Activated CD4-positive, alpha-beta T cell treated with anti-CD3 and anti-CD28 coated beads for 24 hours (primary cell): ENCODE measurements at regions not wholly inside any gene's neighbourhood (a gene's known extent, or its start where the extent isn't known, plus 50 kb on each side); places are given as distances from the start of the nearest gene placed in this dataset.
"Not testable (repeated sequence)": the region's sequence is repeated elsewhere in the genome, so short reads cannot be mapped to it uniquely, and the experiment has no call there.

ENCODE experiments used
- DNase-seq, 2 donors: peaks; one replicate each; pipeline ENCODE4 v3.0.0-alpha.2; 2020; ENCODE audit warnings: low read depth in 2 of 2

DNA sequence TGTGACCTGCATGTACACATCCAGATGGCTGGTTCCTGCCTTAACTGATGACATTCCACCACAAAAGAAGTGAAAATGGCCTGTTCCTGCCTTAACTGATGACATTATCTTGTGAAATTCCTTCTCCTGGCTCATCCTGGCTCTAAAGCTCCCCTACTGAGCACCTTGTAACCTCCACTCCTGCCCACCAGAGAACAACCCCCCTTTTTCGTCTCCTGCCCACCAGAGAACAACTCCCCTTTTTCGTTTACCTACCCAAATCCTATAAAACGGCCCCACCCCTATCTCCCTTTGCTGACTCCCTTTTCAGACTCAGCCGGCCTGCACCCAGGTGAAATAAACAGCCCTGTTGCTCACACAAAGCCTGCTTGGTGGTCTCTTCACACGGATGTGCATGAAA is 212.2 kb downstream of the KITLG start:
- DNase-seq, result not testable (repeated sequence)

DNA sequence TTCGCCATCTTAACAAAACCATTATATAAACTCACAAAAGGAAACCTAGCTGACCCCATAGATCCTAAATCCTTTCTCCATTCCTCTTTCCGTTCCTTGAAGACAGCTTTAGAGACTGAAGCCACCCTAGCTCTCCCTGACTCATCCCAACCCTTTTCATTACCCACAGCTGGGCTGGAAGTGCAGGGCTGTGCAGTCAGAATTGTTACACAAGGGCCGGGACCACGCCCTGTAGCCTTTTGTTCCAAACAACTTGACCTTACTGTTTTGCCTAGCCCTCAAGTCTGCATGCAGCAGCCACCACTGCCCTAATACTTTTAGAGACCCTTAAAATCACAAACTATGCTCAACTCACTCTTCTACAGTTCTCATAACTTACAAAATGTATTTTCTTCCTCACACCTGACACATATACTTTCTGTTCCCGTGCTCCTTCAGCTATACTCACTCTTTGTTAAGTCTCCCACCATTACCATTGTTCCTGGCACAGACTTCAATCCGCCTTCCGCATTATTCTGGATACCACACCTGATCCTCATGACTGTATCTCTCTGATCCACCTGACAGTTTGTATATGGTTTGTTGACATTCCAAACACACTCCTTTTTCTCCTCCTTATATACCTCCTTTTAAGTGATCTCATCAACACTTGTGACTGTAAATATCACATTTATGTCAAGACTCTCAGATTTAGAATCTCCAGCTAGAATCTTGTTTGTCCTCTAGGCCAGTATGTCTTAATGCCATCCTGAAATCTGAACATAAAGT is 208.7 kb downstream of the KITLG start:
- DNase-seq, result no peak

DNA sequence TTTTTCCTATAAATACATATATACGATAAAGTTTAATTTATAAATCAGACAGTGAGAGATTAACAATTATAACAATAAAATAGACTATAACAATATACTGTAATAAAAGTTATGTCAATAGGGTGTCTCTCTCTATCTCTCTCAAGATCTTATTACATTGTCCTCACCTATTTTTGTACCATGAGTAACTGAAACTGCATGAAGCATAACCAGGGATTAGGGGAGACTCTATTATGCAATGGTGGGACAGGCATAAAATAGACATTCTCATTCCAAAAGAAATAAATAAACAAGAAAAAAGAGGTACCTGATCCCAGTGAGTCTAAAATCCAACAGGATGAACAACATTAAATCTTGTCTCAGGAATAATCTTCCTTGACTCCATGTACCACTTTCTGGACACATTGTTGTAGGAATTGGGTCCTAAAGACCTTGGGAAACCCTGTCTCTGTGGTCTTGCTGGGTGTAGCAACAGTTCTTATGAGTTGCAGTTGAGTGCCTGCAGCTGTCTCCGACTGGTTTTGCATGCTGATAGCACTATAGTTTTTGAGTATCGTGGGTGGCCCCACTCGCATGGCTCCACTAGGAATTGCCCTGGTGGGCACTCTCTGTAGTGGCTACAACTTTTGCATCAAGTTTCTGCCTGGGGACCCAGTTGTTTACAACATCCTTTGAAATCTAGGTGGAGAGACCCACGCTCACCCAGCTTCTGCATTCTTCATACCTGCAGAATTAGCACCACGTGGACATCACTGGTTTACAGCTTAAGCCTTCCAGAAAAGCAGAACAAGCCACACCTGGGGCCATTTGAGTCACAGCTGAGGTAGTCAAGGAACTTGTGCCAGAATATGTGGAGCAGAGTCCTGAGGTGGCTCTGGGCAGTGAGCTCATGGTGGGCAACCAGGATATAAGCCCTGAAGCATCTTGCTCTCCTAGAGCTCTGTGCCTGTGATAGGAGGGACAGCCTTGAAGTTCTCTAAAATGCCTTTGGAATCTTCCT is 204.7 kb downstream of the KITLG start:
- no peak for DNase-seq

DNA sequence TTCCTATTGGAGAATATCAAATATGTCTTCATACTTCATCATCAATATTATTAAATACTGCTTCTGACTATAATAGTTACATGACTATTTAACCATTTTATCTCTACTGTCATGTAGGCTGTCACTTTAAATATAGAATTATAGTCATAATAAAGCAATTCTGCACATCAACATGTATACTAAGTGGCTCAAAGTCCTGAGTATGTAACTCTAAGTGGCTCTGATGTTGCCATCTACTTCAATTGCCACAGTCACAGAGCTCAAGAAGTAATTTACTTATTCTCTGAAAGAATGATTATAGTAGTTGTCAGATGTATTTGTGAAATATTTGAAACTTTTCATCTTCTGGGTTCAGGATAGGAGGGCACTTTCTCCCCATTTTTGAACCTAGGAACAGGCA is 202.3 kb downstream of the KITLG start:
- no peak for DNase-seq

DNA sequence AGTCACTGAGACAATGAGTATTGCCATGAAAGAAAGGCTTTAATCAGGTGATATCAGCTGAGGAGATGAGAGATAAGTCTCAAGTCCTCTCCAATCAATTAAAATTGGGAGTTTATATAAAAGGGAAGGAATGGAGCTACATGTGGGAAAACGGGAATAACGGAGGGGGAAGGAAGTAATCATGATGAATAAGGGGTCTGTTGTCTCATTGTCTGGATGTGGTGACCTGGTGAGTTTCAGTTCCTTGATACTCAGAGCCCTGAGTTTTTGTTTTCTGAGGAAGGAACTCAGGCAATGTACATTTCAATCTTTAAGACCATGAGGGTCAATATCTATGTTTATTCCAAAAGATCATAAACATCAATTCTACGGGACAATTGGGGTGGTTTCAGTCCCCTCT is 198.8 kb downstream of the KITLG start:
- DNase-seq, result no peak

- DNase-seq, result no peak
Observed at GRCh38 chr12:88383405-88383804, 196.9 kb downstream of the KITLG start.

DNA sequence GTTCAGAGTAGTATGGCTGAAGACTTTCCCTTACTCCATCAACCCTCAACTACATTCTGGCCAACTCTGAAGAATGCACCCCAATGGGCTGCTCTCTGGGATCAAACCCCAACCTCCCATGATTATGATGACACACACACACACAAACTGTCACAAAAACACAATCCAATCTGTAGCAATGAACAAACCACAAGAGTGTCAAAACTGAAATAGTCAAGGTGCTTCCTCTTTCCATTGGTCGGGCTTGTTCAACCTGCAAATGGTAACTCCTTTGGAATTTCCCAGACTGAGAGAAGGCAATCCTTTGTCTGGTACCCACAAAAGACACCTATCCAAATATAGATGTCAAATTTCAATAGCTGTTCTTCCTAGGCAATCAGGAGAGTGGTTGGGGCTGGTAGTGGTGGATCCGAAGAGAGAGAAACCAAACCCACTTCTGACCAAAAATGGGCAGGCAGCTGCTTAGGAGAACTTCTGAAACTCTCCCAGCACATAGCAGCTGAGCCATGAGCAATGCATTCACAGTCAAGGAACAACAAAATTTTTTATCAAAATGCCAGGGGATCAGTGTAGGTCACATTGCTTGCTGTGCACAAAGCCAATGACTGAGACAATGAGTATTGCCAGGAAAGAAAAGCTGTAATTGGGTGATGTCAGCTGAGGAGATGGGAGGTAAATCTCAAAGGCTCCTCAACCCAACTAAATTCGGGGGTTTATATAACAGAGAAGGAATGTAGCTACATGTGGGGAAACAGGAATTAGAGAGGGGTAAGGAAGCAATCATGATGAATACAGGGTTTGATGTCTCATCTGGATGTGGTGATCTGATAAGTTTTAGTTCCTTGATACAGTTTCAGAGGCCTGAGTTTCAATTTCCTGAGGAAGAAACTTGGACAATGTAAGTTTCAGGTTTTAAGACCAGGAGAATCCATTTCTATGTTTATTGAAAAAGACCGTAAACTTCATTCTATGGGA is 191.4 kb downstream of the KITLG start:
- DNase-seq, result no peak

GRCh38 chr12:88390811-88391210 is 189.5 kb downstream of the KITLG start:
- no peak for DNase-seq

DNA sequence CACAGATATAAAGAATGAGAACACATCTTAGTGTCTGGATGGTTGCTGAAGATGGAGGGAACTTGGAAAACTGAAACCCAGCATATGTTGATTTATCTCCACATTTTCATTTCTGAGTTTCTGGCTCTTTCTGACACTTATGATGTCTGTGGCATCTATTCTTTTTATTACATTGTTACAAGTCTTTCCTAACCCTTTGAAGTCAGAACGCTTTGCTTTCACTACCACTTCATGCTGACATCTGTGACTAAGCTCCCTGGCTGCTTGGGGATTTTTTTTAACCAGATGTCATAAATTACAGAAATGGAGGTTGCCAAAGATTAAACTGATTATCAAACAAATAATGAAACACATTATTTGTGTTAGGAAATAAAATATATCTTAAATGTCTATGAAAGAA is 188.7 kb downstream of the KITLG start:
- DNase-seq, result no peak

GRCh38 chr12:88393017-88393767 is 187.1 kb downstream of the KITLG start:
- no peak for DNase-seq

DNA sequence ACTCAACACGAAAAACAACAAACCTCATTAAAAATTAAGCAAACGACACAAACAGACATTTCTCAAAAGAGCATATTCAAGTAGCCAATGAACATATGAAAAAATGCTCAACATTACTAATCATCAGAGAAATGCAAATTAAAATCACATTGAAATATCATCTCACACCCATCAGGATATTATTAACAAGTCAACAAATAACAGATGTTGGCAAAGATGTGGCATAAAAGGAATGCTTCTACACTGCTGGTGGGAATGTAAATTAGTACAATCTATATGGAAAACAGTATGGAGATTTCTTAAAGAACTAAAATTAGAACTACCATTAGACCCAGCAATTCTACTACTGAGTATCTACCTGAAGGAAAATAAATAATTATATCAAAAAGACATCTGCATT is 182.2 kb downstream of the KITLG start:
- no peak for DNase-seq

DNA sequence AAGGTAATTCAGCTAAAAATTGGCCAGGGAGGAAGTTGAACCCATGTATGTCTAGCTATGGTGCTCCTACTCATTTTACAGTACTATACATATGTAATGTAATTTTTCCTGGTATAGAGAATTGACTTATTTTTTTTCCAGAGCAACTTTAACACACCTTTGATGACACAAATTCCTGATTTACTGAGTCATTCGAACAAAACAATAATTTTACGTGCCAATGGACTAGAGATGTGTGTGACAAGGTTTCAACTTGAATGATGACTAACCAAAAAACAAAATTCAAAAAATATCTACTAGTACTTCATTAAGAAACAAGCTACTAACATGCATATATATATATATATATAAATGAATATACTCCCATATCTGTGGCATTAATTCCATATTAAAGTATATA is 180.5 kb downstream of the KITLG start:
- no peak for DNase-seq

DNA sequence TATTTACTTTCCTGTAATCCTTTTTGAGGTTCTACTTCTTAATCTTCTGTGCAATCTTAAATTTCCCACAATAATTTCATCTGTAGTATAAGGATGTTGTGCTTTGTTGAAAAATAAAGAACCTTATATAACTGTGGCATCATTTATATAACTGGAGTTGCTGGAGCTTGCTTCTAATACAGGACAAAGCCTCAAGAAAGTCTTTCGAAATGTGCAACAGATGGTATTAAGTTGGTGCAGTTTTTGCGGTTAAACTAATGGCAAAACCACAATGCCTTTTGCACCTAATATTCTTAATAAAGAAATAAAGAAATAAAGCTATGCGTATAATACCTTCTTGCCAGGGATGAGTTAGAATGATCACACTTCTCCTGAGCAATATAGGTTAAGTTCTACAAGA is 180.0 kb downstream of the KITLG start:
- DNase-seq, result no peak

GRCh38 chr12:88401155-88401554 is 179.1 kb downstream of the KITLG start:
- DNase-seq, result no peak

DNA sequence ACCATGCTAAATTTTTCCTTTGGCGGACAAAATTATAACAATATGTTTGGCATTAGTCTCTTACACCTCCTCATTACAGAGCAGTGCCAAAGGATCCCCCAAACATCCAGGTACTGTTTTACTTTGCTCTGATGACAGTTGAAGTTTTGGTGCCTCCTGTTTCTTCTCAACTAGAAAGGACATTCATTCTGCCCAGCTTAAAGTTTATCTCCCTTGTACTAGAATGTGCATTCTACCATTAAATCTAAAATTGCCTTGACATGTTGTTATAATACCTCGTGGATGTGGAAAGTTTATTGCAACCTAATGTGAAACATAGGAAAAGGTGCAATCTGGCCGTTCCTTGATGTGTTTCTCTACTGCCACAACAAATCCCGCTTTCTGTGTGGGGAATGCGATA is 173.4 kb downstream of the KITLG start:
- DNase-seq, result no peak

DNA sequence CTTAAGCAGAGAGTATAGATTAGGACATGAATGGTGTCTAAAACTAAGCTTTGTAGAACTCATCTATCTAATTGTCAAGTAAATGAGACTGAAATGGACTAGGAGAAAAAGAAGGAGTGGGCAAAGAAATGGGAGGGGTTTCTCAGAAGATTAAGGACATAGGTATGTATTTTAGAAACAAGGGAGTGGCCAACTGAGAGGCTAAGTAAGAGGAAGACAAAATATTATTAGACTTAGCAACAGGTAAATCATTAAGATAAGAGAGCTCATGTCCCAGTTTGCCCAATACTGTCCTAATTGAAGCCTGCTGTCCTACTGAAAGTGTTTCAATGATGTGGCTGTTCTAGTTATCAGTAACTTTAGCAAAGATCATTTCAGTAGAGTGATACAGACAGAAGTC is 171.4 kb downstream of the KITLG start:
- no peak for DNase-seq

DNA sequence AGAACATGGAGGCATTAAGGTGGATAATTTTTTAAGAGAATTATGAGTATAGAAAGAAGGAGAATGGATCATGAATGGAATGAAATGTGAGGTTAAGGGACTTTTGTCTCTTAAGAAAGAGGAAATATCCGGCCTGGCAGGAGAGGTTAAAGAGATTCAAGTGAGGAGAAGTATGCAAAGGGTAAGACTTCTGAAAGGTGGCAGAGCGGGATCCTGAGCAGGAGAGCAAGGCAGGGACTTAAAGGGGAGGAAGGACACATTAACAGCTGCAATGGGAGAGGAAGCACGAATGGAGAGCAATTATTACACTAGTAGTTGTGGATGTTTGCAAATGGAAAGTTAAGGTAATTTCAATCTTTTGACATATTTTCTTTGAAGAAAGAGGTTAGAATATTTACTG is 171.0 kb downstream of the KITLG start:
- no peak for DNase-seq

DNA sequence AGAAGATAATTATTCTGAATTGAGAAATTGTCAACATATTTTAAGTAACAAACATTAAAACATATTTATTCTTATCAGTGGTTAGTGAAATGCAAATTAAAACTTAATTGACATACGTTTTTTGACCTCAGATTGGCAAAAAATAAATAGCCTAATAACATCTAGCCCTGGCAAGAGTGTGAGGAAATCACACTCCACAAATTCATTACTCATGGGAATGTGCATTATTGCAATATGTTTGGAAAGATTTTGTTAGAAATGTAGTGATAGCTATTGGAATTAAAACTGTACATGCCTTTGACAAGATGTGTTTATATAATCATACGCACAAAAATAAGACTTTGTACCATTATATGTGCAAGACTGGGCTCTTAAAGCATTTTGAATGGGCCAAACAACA is 168.6 kb downstream of the KITLG start:
- DNase-seq, result no peak

- no peak for DNase-seq
Observed at GRCh38 chr12:88413646-88414045, 166.6 kb downstream of the KITLG start.

DNA sequence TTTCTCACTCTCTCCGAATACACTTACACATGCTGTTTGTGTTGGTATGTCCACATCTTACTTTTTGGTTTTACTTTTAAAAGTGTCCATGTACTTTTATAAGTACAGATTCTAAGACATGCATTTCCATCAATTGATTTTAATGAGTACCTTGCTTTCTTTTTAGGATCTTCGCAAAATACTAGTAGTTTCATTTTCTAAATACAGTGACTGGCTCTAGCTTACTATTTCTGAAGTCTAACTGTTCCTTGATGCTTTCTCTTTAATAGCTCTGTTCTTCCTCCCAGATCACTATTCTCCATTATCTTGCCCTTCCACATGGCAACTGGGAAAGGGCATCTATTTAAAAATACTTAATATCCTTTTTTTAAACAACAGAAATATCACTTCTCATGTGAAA is 164.1 kb downstream of the KITLG start:
- DNase-seq, result no peak

DNA sequence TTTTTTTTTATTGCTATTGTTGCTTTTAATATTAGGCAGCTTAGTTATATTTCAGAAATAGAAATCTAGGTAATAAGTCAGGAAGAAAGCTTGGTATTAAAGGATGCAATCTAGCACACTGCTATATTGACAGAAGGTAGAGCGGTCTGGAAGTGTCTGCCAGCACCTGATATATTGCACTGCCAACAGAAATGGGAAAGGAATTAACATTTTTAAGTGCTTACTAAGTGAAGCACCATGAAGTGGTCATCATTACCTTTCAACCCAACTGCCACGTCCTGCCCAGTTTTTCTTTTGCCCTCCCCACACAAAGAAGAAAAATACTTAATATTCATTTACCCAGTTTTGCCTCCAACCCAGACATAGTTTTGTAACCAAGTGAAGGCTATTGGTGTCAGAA is 163.5 kb downstream of the KITLG start:
- no peak for DNase-seq
